AG04449 (cell line): ENCODE measurements at regions not wholly inside any gene's neighbourhood (a gene's known extent, or its start where the extent isn't known, plus 50 kb on each side); places are given as distances from the start of the nearest gene placed in this dataset.

ENCODE experiments used
- CTCF ChIA-PET: fragments of 350-600 bp; formaldehyde crosslinking; extraction: SDS; loops from one replicate; lab custom pipeline; 2021; ENCODE audit warnings: antibody characterized with exemption; lab: Yijun Ruan, JAX
- POLR2A ChIA-PET: fragments of 400-600, 350-600 bp; formaldehyde crosslinking; extraction: SDS; loops from one replicate; lab custom pipeline; 2020; ENCODE audit warnings: antibody characterized with exemption, inconsistent platforms; lab: Yijun Ruan, JAX
- DNase-seq: peaks from one replicate; pipeline ENCODE4 v3.0.0-alpha.2; 2010; ENCODE audit warnings: low read depth, low spot score
- H3K4me3 ChIP-seq: 2 replicates; pipeline ENCODE4 v1.5.1; 2011; ENCODE audit warnings: low read depth, mild to moderate bottlenecking, control low read depth, low read length
- TF ChIP-seq, protein P1 (sequence below): IDR thresholded peaks from one replicate; pipeline ENCODE4 v1.5.1; 2011; ENCODE audit warnings: mild to moderate bottlenecking, moderate library complexity, low read length, control low read depth, inconsistent platforms; ENCODE audit not compliant: insufficient read depth; ENCODE audit errors: missing control alignments

DNA sequence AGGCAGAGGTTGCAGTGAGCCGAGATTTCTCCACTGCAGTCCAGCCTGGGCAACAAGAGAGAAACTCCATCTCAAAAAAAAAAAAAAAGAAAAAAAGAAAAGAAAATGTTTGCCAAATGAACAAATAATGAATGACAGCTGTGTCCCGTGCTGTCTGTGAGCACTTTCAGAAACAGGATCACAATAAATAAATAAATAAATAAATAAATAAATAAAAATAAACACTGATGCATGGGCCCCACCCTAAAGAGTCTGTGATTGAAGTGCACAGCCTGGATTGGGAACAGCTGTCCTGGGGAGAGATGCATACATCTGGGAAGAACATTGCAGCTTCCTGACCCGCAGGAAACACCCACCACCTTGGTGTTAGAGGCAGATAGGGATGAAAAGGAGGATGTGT, 123.6 kb downstream of the NPTX2 start:
- no peak overlapping the region for H3K4me3 ChIP-seq
- no peak for DNase-seq
- ChIA-PET POLR2A (no interaction called here), CTCF (no interaction called here)
- TF ChIP-seq, protein P1, sequence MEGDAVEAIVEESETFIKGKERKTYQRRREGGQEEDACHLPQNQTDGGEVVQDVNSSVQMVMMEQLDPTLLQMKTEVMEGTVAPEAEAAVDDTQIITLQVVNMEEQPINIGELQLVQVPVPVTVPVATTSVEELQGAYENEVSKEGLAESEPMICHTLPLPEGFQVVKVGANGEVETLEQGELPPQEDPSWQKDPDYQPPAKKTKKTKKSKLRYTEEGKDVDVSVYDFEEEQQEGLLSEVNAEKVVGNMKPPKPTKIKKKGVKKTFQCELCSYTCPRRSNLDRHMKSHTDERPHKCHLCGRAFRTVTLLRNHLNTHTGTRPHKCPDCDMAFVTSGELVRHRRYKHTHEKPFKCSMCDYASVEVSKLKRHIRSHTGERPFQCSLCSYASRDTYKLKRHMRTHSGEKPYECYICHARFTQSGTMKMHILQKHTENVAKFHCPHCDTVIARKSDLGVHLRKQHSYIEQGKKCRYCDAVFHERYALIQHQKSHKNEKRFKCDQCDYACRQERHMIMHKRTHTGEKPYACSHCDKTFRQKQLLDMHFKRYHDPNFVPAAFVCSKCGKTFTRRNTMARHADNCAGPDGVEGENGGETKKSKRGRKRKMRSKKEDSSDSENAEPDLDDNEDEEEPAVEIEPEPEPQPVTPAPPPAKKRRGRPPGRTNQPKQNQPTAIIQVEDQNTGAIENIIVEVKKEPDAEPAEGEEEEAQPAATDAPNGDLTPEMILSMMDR, result no peak

DNA sequence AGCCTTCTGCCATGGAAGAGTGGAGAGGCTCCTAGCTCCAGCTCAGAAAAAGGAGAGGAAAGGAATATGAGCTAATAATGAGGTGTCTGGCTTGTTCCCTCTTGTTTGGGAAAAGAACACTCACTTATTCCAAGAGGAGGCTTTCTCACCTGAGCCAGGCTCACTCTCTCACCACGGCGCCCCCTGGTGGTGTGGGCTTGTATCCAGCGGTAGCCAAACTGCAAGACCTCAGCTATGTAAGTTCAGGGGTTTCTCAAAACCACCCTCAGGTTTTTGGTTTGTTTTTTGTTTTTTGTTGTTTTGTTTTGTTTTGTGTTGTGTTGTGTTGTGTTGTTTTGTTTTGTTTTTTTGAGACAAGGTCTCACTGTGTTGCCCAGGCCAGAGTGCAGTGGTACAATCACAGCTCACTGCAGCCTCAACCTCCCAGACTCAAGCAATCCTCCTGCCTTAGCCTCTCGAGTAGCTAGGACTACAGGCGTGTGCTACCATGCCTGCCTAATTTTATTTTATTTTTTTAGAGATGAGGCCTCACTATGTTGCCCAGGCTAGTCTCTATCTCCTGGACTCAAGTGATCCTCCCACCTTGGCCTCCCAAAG, 124.0 kb downstream of the TMEM130 start:
- no peak overlapping the region for H3K4me3 ChIP-seq
- POLR2A ChIA-PET, result interaction anchor here (0.5 kb wide), 1 partner anchor 592 kb away, joined by 4 read pairs; no protein-coding TSS in a partner anchor
- CTCF ChIA-PET, result interaction anchor here (0.7 to 2.2 kb wide), 22 partner anchors 10 to 451 kb away, joined by 3 to 21 read pairs (median 4); no protein-coding TSS in a partner anchor
- TF ChIP-seq, protein P1, result peak; percentile 77
- DNase-seq, result no peak

DNA sequence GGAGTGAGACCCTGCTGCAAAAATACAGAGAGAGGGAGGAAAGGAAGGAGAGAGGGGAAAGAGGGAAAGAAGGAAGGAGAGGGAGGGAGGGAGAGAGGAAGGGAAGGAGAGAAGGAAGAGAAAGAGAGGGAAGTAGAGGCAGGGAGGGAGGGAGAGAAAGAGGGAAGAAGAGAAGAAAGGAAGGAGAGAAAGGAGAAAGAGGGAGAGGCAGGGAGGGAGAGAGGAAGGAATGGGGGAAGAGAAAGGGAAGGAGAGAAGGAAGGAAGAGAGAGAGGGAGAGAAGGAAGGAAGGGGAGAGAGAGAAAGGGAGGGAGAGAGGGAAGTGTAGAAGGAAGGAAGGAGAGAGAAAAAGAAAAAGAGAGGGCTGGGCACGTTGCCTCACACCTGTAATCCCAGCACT, 121.7 kb downstream of the TMEM130 start:
- ChIA-PET POLR2A (no interaction called here), CTCF (interaction anchor here (1.1 kb wide), 1 partner anchor 12 kb away, joined by 3 read pairs; no protein-coding TSS in a partner anchor)
- TF ChIP-seq, protein P1, result no peak
- no peak for DNase-seq
- H3K4me3 ChIP-seq, result no peak overlapping the region

DNA sequence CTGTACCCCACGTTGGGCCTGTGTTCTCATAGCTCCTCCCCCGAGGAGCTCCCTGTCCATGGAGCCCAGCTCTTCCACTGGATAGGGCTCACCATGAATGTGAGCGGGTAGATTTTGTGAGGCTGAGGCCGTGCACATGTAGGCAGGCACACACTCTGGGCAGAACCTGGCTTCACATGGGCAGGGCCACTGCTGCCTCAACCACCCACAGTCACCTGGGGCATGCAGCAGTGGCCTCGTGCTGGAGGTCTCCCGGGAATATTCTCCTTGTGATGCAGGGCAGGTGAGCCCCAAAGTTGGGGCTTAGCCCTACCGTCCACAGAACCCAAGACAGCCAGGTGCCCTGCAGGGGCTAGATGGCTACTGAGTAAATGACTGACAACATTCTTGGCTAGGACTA, 116.6 kb downstream of the TMEM130 start:
- no peak for DNase-seq
- H3K4me3 ChIP-seq, result no peak overlapping the region
- ChIA-PET POLR2A (no interaction called here), CTCF (no interaction called here)
- TF ChIP-seq, protein P1, result no peak

DNA sequence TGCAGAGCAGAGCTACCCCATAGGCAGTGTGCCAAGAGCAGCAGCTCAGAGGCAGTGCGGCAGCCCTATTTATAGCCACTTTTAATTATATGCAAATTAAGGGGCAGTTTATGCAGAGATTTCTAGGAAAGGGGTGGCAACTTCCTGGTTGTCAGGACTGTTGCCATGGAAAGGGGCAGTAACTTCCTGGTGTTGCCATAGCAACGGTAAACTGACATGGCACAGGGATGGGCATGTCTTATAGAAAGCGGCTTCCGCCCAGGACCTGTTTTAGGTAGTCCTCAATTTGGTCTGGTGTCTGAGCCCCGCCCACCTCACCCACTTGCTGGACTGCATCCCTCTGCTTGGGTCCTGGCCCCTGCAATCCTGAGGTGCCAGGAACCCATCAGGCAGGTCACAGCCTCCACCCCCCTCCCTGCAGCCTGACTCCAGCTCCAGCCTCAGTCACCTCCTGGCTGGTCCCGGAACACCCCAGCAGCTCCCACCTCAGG, 115.8 kb downstream of the TMEM130 start:
- POLR2A ChIA-PET, result no interaction called here
- CTCF ChIA-PET, result no interaction called here
- no peak overlapping the region for H3K4me3 ChIP-seq
- TF ChIP-seq, protein P1, result no peak
- DNase-seq, result no peak

DNA sequence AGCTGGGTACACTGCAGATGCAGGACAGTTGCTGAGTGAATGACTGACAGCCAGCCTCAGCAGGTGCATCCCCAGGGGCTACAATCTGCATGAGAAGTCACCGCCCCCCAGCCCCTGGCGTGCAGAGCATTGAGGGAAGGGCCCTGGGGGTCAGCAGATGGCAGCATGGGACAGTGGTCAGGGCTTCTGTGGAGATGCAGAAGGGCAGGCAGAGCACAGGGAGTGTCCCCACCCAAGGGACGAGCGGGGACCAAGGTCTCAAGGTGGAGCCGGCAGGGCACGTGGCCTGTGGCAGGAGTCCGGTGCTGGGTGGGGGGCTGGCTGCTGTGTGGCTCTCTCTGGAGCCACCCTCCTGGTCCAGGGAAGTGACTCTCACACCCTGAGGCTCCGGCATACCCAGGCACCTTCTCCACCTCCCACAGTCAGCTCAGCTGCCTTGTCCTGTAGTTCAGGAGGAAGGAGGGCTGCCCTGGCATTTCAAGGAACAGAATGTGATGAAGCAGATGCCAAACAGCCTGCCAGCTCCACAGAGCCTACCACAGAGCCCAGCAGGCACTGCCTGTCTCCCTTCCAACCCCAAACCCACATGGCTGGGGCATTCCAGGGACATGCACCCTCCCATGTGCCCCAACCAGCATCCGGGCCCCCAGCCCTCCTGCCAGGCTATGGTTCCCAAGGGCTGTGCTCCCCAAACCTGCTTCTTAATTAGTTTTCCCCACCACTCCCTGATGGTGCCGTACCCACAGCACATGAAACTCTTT, 114.5 kb downstream of the TMEM130 start:
- ChIA-PET CTCF (interaction anchor here (1.7 kb wide), 1 partner anchor 9 kb away, joined by 8 read pairs; no protein-coding TSS in a partner anchor), POLR2A (no interaction called here)
- TF ChIP-seq, protein P1, result no peak
- H3K4me3 ChIP-seq, result no peak overlapping the region
- DNase-seq, result no peak
